Caki2 (cell line): ENCODE measurements at regions not wholly inside any gene's neighbourhood (a gene's known extent, or its start where the extent isn't known, plus 50 kb on each side); places are given as distances from the start of the nearest gene placed in this dataset.
A peak's percentile ranks its signal among the peaks of the same experiment; 100 is the strongest.

Experiments used
- DNase-seq: peaks from one replicate; pipeline ENCODE4 v3.0.0-alpha.2; 2015; ENCODE audit warnings: low read depth
- in situ Hi-C: cut with HindIII; loops from 2 replicates; pipeline ENCODE4 v1.10.0; 2016; ENCODE audit warnings: low sequenced_read_pairs, low pct_unique_long_range_greater_than_20kb, mixed read lengths

GRCh38 chr4:183838987-183839712 is 66.0 kb upstream of the STOX2 start:
- in situ Hi-C loops, result no loop called here

DNA sequence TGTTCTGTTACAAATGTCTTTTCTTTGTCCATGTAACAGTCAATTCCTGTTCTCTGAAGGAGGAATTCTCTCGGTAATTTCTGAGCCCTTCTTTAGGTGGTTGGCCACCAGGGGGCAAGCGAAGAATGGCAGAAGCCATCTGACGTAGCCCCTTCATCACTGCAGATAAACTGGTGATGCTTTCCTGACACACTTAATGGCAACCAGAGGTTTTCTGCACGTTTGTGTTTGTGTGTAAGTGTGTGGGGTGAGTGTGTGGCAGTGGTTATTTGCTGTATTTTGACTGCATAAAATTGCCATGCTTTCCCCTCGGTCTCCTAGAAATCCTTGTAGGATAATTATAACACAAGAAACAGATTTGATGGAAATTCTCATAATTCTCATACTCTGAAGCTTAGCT is 64.8 kb upstream of the STOX2 start:
- in situ Hi-C loops, result no loop called here
- peak; percentile 54 for DNase-seq

More at GRCh38 chr4:183838987-183839712, 66.0 kb upstream of the STOX2 start:
- peak; percentile 30 for DNase-seq

GRCh38 chr4:183841001-183841400 is 64.1 kb upstream of the STOX2 start:
- no peak for DNase-seq
- in situ Hi-C loops, result no loop called here

GRCh38 chr4:183842129-183842528 is 63.0 kb upstream of the STOX2 start:
- DNase-seq, result no peak
- in situ Hi-C loops, result no loop called here

GRCh38 chr4:183843248-183843671 is 61.8 kb upstream of the STOX2 start:
- DNase-seq, result no peak
- in situ Hi-C loops, result no loop called here

DNA sequence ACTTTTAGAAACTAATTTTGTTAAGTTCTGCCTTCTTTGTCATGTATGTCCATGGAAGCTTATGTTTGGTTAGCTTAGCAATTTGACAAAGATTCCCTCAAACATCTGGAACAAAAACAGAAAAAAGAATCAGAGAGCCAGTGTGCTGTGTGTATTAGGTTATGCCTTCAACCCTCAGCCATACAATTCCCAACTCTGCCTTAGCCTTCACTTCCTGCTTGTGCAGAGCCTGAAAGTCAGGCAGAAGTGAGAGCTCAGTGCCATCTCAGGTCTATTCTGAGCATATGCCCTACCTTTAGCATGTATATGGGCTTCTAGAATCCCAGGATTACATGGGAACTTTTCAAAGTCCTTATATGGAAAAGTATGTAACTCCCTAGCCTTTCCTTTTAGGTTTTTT is 58.2 kb upstream of the STOX2 start:
- DNase-seq, result no peak
- in situ Hi-C loops, result no loop called here

- in situ Hi-C loops, result no loop called here
- DNase-seq, result no peak
These were observed 56.3 kb upstream of the STOX2 start for GRCh38 chr4:183848805-183849204.

- in situ Hi-C loops, result no loop called here
- no peak for DNase-seq
These were observed 52.1 kb upstream of the STOX2 start for GRCh38 chr4:183852910-183853547.

- in situ Hi-C loops, result no loop called here
- no peak for DNase-seq
These were observed 51.6 kb upstream of the STOX2 start for GRCh38 chr4:183853548-183853940.
